ENCODE measurements at regions not wholly inside any gene's neighbourhood (a gene's known extent, or its start where the extent isn't known, plus 50 kb on each side); places are given as distances from the start of the nearest gene placed in this dataset.
"Not testable (repeated sequence)": the region's sequence is repeated elsewhere in the genome, so short reads cannot be mapped to it uniquely, and the experiment has no call there.

DNA sequence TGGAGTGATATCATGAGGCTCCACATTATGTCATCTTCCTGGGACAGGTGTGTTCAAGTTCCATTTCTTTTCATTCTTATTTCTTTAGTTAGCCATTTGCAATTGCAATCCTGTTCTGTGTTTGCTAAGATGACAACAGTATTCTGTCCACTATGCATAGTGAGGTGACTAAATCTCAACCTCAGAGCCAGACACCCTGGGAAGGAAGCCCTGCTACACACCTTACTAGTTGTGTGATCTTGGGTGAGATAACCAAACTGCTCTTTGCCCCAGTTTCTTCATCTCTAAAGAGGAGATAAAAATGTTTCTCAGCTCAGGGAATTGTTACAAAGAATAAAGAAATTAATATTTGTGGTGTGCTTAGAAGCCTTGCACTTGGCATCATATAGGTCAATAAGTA is 215.1 kb upstream of the RPS23 start:
- DNase-seq (ENCODE audit: low read depth): no peak

DNA sequence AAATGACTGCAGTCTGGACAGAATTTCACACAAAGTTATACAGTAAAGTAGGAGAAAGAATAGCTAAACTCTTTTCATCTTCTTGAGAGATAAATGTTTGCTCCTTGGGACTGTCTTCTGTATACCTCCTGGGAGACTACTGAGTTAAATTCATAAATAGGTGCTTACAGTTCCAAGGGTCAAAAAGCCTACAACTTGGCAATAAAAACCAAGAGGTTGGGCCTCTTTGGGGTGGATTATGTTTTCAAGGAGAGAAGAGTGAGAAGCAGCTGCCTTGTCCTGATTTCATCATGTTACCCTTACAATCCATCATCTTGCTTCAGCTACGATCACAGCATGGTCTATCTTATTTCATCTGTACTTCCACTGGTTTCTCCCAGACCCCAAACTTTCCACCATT is 213.2 kb upstream of the RPS23 start:
- no peak for DNase-seq (ENCODE audit: low read depth)

DNA sequence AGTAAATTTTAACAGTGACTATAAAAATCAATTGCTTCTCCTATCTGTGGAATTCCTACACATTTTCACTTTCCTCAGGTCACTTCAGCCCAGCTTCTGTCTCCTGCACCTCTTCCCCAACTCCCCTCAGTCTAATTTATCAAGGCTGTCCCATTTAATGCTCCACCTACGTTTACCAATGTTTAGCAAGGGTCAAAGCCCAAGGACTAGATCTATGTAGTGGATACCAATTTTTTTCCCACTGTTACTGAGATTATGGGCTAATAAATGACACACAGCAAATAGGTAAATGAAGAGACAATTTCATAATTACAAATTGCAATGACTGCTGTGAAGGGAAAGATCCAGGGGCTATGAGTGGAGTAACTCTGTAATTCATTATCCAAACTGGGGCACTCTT is 211.5 kb upstream of the RPS23 start:
- DNase-seq (ENCODE audit: low read depth): no peak

DNA sequence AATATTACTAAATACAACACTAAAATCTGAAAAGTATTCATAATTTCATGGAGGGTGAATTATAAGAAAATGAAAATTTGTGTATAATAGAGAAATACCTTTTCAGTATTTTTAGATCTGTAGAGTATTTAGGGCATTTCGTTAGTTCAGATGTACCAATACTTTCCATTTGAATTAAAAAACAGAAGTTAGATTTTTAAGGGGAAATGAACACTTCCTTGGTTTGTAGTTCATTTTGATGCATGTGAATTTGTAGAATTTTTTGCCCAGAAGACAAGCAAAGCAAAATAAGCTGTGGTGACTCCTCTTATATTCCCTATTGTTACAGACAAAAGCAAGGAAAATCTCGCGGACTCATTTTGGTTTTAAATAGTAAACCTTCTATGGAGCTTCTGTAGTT is 209.0 kb upstream of the RPS23 start:
- DNase-seq (ENCODE audit: low read depth): no peak

DNA sequence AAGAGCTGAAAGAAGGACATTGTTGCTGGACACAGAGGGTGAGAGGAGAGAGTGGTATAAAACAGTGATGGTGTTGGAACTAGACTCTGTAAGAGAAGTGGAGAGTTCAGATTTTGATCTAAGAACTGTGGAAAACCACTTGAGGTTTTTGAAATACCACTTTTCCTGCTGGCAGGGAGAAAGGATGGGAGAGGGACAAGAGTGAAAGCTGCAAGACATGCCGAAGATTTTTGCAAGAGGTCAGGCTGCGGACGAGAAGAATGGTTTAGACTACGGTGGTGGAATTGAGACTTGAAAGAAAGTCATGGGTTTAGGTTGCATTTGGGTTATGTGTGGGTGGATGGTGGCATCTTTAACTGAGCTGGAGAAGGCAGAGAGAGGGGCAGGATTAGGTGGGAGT is 202.2 kb upstream of the RPS23 start:
- no peak for DNase-seq (ENCODE audit: low read depth)

DNA sequence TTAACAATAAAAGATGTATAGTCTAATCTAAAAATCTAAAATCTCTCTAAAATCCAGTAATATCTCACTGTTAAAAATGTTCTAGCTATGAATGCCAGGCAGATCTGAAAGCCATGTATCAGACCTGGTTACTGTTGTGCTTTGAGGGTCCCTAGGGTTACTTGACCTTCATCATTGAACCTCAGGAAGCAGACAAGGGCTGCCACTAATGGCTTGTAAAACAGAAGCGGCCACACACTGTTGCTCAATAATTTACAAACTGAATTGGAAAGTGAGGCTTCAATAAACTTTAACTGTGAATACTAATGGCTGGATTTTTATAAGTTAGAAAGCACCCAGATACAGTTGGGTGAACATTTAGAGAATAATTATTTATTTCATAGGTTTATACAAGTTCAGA is 198.0 kb upstream of the RPS23 start:
- no peak for DNase-seq (ENCODE audit: low read depth)

DNA sequence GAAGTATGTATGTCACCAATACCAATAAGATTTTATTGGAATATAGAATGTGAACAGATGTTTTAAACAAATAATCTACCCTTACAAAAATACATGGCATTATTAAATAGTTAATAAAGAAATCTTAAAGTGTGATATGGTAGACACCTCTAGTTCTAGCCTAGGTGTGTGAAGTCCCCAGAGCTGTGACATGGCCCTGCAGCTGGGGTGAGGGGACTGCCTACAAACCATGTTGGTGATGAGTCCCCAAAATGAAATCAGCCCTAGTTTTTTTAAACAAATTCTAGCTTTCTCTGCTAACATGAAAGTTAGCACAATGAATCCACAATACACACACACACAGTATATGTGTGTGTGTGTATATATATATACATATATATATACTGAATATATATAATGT is 195.1 kb upstream of the RPS23 start:
- no peak for DNase-seq (ENCODE audit: low read depth)

DNA sequence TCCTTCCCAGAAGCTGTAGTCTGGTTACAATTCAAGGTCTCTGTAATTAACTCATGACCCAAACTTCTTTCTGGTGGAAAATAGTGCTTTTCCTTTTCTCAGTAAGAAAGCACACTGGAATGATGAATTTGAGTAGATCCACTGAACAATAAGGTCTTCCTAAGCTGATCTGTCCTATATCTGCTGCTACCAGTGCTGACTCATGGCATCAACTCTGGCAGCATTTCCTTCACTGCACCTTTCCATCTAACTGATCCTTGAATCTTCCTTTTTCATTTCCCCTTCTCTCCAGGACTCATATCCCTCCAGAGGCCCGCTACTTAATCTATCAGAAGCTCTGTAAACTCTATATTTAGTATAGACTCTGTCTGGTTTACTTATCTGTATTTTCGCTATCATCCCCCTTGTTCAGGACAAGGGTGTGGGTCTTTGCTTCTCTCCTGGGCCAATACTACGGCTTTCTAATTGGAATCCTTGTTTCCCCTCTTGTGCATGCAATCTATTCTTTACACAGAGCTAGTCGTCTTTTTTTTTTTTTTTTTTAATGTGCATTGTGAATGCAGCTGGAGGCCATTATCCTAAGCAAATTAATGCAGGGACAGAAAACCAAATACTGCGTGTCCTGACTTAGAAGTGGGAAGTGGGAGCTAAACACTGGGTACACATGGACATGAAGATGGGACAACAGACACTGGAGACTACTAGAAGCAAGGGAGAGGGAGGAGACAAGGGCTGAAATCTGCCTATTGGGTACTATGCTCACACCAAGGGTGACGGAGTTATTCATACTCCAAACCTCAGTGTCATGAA is 192.2 kb upstream of the RPS23 start:
- DNase-seq (ENCODE audit: low read depth): no peak

DNA sequence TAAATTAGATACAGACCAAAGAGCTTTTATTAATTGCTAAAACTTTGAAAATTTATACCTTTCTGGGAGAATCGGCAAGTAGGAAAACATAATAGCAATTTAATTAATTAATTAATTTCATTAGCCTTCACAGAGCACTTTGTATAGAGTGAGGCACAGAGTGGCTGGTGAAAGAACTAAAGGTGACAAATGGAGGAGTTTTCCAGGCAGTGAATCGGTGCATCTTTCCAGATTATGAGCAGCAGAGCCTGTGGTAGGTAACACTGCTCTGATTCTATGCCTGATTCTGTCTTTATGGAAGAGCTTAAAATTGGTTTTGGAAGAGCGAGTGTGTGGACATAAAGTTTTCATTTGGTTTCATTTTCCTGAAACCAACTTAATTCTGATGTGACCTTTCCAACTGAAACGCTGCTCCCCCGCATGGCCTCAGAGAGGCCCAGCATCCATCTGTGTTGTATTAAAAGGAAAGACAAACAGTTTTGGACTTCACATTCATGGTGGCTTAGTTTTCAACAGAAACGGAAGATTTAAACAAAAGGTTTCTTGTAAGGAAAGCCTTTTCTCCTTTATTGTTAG is 188.9 kb upstream of the RPS23 start:
- no peak for DNase-seq (ENCODE audit: low read depth)

DNA sequence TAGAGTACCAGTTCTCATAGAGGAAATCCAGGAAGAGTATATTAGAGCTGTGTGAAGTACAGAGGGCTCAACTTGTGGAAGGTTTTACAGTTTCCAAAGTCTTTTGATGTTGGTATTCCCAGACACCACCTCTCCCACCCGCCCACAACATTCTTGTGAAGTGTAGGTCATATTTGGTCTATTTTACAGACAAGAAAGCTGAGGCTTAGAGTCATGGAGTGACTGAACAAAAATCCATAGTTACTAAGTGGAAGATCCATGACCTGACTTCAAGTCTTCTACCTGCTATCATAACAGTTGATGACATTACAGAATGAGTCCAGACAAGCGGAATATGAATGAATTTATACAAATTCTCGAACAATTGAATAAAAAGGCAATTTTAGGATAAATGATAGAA is 187.1 kb upstream of the RPS23 start:
- no peak for DNase-seq (ENCODE audit: low read depth)

DNA sequence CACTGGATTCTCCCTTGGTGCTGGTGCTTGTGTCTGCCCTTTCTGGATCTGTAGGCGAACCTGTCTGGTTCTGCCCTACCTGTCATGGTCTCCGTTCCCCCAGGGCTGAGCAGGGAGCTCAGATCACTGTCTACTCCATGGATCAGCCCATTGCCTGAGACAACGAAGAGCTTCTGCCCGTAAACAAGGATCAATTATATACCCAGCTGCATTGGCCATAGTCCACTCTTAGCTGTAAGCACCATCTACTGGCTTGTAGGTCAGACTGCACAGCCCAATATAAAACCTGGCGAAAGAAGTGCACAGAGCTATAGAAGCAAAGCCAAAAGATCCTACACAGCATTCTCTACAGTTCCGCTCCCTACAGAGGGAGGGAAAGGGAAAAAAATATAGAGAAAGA is 181.5 kb upstream of the RPS23 start:
- DNase-seq (ENCODE audit: low read depth): no peak

DNA sequence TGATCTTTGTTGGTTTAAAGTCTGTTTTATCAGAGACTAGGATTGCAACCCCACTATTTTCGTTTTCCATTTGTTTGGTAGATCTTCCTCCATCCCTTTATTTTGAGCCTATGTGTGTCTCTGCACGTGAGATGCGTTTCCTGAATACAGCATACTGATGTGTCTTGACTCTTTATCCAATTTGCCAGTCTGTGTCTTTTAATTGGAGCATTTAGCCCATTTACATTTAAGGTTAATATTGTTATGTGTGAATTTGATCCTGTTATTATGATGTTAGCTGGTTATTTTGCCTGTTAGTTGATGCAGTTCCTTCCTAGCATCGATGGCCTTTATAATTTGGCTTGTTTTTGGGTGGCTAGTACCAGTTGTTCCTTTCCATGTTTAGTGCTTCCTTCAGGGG is 177.2 kb upstream of the RPS23 start:
- DNase-seq (ENCODE audit: low read depth): not testable (repeated sequence)

DNA sequence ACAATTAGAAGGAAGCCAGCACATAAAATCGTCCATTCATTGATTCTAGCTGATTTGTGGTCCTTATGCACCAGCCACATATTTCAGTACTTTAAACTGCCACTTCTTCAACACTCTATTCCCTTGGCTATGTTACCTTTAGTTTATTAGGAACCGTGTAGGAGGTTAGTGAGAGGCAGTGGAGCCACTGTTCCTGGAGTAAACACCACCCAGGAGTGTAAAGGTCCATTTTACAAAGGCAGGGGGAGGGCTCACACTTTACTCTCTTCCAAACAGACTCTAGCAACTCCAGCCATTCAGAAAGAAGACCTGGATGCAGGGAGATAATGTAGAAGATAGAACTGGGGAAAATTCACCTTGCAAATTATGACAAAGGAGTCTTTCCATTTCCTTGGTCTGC is 170.2 kb upstream of the RPS23 start:
- no peak for DNase-seq (ENCODE audit: low read depth)

DNA sequence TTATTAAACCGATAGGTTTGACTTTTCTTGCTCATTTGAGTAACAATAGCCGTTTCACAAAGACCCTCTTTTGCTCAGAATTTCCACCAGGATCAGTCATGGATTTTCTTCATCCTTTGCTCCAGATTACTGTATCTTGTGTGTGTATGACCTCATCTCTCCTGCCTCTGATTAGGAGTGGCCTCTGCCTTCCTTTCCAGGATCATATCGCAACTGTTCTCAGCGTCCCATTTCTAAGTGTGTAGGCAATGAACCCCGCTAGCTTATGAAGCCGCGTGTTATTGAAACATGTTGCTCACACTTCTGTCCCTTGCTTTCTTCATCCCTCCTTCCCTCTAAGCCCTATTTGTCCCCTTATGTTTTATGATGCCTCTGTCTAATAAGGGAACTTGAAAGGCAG is 169.8 kb upstream of the RPS23 start:
- no peak for DNase-seq (ENCODE audit: low read depth)

DNA sequence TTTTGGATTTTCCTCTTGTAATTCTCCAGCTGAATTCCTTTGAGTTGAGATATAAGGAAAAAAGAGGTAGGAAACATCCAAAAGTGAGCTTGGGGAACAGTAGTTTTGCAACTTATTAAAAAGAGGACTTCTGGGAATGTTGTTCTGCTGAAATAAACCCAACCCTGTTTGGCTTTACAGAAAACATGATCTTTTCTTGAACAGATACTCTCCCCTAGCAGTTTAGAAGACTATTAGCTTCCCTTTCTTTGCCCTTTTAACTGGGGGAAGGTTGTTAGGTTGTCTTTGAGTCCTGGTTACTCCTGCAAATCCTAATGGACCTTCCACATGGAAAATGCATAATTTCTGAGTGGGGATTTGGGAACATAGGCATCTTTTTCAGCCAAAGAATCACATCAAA is 168.7 kb upstream of the RPS23 start:
- no peak for DNase-seq (ENCODE audit: low read depth)

DNA sequence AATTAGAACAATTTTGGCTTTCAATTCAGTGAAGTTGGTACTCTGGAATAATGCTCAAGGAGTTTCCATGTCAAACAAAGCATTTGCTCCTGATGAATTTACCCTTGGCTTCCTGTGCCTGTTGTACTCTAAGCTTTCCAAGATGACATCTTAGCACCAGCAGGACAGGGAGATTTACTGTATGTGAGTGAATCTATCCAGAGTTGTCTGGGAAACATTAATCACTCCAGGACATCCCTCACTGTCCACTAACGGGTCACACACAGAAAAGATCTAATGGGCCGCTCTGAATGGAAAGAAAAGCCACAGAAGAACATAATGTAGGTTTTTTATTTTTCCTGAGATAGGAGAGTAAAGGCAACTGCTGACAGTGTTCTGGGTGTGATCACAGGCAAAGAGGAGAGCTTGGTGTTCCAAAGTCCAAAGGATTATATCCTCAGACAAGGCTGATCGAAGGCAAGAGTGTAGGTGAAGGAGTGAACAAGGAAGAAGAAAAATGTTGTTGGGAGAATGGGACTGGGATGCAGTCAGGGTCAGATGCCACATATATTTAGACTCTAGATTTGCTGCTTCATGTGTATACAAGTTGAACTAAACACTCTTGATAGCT is 167.7 kb upstream of the RPS23 start:
- DNase-seq (ENCODE audit: low read depth): no peak

DNA sequence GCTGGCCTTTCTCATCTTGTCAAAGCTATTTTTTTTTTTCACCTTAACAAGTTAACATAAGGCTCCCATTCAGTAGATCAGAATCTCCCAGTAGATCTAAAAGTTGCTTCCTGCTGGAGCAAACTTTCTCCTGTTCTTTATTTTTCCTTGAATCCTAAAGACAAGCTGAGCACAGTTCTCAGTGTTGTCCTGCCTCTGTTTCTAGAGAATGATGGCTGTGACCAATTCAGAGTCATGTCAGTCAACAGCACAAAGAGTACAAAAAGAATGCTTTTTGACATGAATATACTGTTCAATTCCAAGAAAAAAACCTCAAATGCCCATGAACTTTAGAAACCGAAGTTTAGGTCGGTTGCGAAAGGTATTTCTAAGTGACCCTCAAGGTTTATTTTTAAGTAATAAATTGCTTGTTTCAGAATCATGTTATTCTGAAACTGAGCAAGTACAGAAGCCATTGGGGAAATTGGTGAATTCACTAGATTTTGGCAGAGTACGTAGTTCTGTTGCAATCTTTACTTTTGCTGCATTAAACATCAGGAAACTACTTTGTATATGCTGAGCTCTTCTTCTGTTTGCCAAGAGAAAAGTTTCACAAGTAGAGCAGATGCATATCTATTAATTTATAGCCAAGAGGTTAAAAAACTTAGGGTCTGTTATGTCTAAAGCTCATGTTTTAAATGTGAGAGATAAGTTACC is 161.7 kb upstream of the RPS23 start:
- no peak for DNase-seq (ENCODE audit: low read depth)

DNA sequence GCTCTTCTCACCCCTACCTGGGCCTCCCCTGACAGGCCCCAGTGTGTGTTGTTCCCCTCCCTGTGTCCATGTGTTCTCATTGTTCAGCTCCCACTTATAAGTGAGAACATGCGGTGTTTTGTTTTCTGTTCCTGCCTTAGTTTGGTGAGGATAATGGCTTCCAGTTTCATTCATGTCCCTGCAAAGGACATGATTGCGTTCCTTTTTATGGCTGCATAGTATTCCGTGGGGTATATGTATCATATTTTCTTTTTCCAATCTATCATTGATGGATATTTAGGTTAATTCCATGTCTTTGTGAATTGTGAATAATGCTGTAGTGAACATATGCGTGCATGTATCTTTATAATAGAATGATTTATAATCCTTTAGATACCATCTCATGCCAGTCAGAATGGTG is 159.4 kb upstream of the RPS23 start:
- DNase-seq (ENCODE audit: low read depth): not testable (repeated sequence)

DNA sequence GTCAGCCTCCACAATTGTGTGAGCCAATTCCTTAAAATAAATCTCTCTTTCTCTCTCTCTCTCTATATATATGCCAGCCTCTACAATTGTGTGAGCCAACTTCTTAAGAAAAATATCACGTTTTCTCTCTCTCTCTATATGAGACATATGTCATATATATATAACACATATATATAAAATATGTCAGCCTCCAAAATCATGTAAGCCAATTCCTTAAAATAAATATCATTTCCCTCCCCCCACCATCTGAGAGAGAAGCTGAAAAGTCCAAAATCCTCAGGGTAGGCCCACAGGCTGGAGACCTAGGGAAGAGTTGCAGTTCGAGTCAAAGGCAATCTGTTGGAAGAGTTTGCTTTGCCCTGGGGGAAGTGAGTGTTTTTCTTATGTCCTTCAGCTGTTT is 158.1 kb upstream of the RPS23 start:
- DNase-seq (ENCODE audit: low read depth): no peak

DNA sequence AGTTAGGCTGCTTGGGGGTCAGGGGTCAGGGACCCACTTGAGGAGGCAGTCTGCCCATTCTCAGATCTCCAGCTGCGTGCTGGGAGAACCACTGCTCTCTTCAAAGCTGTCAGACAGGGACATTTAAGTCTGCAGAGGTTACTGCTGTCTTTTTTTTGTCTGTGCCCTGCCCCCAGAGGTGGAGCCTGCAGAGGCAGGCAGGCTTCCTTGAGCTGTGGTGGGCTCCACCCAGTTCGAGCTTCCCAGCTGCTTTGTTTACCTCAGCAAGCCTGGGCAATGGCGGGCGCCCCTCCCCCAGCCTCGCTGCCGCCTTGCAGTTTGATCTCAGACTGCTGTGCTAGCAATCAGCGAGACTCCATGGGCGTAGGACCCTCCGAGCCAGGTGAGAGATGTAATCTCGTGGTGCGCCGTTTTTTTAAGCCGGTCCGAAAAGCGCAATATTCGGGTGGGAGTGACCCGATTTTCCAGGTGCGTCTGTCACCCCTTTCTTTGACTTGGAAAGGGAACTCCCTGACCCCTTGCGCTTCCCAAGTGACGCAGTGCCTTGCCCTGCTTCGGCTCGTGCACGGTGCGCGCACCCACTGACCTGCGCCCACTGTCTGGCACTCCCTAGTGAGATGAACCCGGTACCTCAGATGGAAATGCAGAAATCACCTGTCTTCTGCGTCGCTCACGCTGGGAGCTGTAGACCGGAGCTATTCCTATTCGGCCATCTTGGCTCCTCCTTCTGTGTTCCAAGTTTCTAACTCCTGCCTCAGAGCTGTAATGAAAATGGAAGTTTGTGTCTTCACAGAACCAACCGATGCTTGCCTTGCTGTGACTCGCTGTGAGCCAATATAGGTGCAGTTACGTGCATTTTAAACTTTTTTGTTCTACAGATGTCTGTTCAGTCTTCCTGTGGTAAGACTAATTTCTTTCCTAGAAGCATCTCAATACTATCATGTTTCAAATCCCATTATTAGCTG is 156.8 kb upstream of the RPS23 start:
- not testable (repeated sequence) for DNase-seq (ENCODE audit: low read depth)

DNA sequence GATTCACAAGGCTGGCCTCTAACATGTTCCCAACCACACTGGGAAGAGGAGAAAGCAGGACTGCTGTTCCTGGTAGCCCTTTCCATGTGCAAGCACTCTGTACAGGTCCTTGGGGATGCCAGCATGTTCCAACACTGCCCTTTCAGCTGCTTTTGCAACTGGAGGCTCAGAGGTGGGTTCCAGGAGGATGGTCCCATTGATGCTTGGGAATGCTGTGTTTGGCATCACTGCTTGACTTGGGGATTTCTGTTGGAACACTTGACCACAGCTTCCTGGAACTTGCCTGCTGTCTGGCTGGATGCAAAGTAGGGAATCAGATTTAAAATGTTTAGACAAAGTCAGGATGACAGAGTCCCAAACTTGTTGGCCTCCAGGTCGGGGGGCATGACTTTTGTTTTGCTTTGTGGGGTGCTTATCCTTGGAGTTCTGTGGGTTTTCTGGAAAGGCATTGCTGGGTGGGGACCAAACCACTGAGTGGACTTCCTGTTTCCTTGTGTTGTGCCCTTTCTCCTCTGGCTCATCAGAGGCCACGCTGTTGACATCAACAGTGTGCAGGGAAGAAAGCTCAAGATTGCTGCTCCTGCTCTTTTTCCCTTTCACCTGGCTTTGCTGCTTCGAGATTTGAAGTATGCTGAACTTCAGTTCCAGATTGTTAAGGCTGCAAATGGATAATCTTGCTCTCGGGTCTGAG is 148.5 kb upstream of the RPS23 start:
- DNase-seq (ENCODE audit: low read depth): no peak

Measured in activated gamma-delta T cell treated with anti-CD3 and anti-CD28 coated beads, Interleukin-2, amount 50 U/mL, for 16 hours (primary cell).